Left lung (tissue), 4 donors: ENCODE measurements at regions not wholly inside any gene's neighbourhood (a gene's known extent, or its start where the extent isn't known, plus 50 kb on each side); places are given as distances from the start of the nearest gene placed in this dataset.

ENCODE experiments used
- ATAC-seq: fragments of 200-7000 bp; cut with Tn5 transposase; one replicate; pipeline ENCODE4 v1.9.1; 2020; ENCODE audit warnings: moderate library complexity
- DNase-seq, 4 donors: peaks; one replicate each; pipeline ENCODE4 v3.0.0-alpha.2; 2013 to 2020
- H3K27ac ChIP-seq, 2 donors: fragments of 200-600 bp; sonication (generic) in 1 of 2; one replicate each; pipeline versions ENCODE4 v1.5.0 to v1.8.0; 2020 to 2021
- H3K27me3 ChIP-seq, 2 donors: fragments of 200-600 bp; sonication (generic) in 1 of 2; one replicate each; pipeline versions ENCODE4 v1.5.0 to v1.8.0; 2020 to 2021
- H3K36me3 ChIP-seq, 2 donors: fragments of 200-600 bp; sonication (generic) in 1 of 2; one replicate each; pipeline versions ENCODE4 v1.5.0 to v1.8.0; 2020 to 2021
- H3K4me1 ChIP-seq, 2 donors: fragments of 200-600 bp; one replicate each; pipeline ENCODE4 v1.8.0; 2021
- H3K4me3 ChIP-seq, 2 donors: fragments of 200-600 bp; sonication (generic) in 1 of 2; one replicate each; pipeline versions ENCODE4 v1.5.0 to v1.8.0; 2020 to 2021; ENCODE audit warnings: mild to moderate bottlenecking in 1 of 2
- H3K9me3 ChIP-seq, 2 donors: fragments of 200-600 bp; sonication (generic) in 1 of 2; one replicate each; pipeline versions ENCODE4 v1.5.0 to v1.8.0; 2020 to 2021
- CTCF ChIP-seq, 2 donors: fragments of 200-600 bp; sonication (generic) in 1 of 2; IDR thresholded peaks; one replicate each; pipeline versions ENCODE4 v1.5.0 to v1.8.0; 2021; ENCODE audit warnings: antibody characterized with exemption in 2 of 2
- intact Hi-C, 2 donors: fragments of 100-400 bp; cut with DNase I; formaldehyde crosslinking; loops; one replicate each; pipeline versions ENCODE4 v1.11.2 to v1.14.2; 2022
- donor health status: DM: no; HTN: yes; CAD: no.
- donor health status: DM: no; HTN: no; CAD: no.

DNA sequence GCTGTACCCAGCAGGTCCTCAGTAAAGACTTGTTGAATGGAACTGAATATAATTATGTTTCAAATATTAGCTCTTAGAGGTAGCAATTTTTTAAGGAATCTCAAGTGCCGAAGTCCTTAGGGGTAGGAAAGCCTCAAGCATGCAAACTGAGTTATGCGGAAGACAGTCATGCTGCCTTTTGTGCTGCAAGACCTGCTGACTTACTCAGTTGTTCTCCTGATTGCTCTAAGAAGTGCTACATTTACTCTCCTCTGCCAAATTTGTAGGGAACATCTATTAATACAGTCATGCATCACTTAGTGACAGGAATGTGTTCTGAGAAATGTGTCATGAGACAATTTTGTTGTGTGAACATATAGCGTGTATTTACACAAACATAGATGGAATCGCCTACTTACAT is 325.6 kb upstream of the AZI2 start:
- Histone ChIP-seq H3K9me3 (no peaks in the 10 kb centered on the region), H3K4me1 (no peaks in the 10 kb centered on the region), H3K27ac (no peak overlapping the region), H3K4me3 (no peak overlapping the region), H3K36me3 (no peaks in the 10 kb centered on the region), H3K27me3 (no peaks in the 10 kb centered on the region)
- DNase-seq (no peak), ATAC-seq (peak; percentile 85)
- intact Hi-C loops: no loop called here
- no peak for TF ChIP-seq CTCF (IDR thresholded peaks at IDR 0.05)

DNA sequence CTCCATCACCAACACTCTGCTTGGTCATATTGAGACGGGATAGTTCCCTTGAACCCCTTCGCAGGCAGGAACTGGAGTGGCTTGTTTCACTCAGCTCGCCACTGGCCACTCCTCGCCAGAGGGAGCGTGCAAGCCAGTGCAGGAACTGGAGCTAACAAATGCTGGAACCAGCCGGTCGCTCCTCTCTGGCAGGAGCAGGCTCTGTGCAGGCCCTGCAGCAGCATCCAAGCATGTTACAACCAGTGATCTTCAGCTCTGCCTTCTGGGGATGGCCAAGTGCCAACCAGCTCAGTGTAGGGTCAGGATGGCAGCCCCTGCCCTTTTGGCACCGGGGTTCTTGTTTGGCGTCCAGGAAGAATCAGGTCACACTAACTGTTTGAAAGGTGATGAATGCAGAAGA is 329.0 kb upstream of the AZI2 start:
- ATAC-seq: peak; percentile 32
- Histone ChIP-seq H3K27me3 (no peaks in the 10 kb centered on the region), H3K27ac (no peak overlapping the region), H3K36me3 (no peaks in the 10 kb centered on the region), H3K4me1 (no peaks in the 10 kb centered on the region), H3K9me3 (no peaks in the 10 kb centered on the region), H3K4me3 (no peak overlapping the region)
- peak in 1 of 4 donors; percentile 65 for DNase-seq
- TF ChIP-seq CTCF (IDR thresholded peaks at IDR 0.05): no peak
- intact Hi-C loops: no loop called here

- peak; percentile 43 for ATAC-seq
- H3K27ac ChIP-seq: no peak overlapping the region
These were observed 329.5 kb upstream of the AZI2 start for GRCh38 chr3:28678086-28678485.

GRCh38 chr3:28680050-28680449 is 331.4 kb upstream of the AZI2 start:
- DNase-seq (no peak), ATAC-seq (no peak)
- no peaks in the 10 kb centered on the region for H3K4me1 ChIP-seq
- H3K27me3 ChIP-seq: no peaks in the 10 kb centered on the region
- H3K27ac ChIP-seq: no peak overlapping the region
- H3K36me3 ChIP-seq: no peaks in the 10 kb centered on the region
- H3K4me3 ChIP-seq: no peak overlapping the region
- no peaks in the 10 kb centered on the region for H3K9me3 ChIP-seq
- TF ChIP-seq CTCF (IDR thresholded peaks at IDR 0.05): no peak
- intact Hi-C loops: no loop called here

More at GRCh38 chr3:28678086-28678485, 329.5 kb upstream of the AZI2 start:
- peak in 2 of 4 donors; percentile 71 to 73 for DNase-seq
- no peaks in the 10 kb centered on the region for H3K4me1 ChIP-seq
- intact Hi-C loops: no loop called here
- H3K9me3 ChIP-seq: no peaks in the 10 kb centered on the region
- no peak overlapping the region for H3K4me3 ChIP-seq
- H3K27me3 ChIP-seq: no peaks in the 10 kb centered on the region
- no peaks in the 10 kb centered on the region for H3K36me3 ChIP-seq
- TF ChIP-seq CTCF (IDR thresholded peaks at IDR 0.05): no peak

DNA sequence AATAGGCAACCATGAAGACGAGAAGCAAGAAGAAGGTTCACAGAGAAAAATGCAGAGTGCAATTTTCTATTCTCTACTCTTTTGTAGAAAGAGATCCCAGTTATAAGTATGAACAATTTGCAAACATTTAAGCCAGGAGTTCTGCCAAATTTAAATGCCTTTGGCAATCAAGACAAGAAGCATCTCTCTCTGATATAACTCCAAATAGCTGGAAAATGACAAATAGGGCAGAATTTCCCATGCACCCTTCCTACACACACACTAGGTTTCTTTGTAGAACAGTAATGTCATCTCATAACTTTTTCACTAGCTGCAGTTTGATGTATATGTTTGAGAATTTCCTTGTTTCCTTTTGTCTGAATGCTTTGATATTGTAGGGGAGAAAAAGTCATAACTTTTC is 333.5 kb upstream of the AZI2 start:
- Histone ChIP-seq H3K27me3 (no peaks in the 10 kb centered on the region), H3K4me1 (no peaks in the 10 kb centered on the region), H3K9me3 (no peaks in the 10 kb centered on the region), H3K4me3 (no peak overlapping the region), H3K27ac (no peak overlapping the region), H3K36me3 (no peaks in the 10 kb centered on the region)
- DNase-seq (no peak), ATAC-seq (no peak)
- TF ChIP-seq CTCF (IDR thresholded peaks at IDR 0.05): no peak
- intact Hi-C loops: no loop called here
